ENCODE measurements at regions not wholly inside any gene's neighbourhood (a gene's known extent, or its start where the extent isn't known, plus 50 kb on each side); places are given as distances from the start of the nearest gene placed in this dataset.

DNA sequence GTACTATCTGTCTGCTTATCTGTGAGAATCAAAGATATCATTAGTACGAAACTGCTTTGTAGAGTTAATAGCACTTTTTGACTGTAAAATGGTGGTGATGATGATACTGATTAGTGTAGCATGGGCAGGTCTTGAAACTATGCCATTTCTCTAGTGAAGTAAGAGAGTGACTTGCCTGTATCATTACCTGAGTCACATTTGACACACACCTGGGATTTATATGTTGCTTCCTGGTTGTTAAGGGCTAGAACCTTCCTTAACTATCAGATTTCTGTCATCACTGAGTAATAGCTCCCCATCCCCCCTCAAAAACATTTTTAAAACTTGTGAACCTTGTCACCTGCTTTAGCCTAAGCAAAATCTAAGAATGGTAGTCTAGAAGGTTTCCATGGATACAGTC is 135.6 kb upstream of the RORB start:
- no peak for TF ChIP-seq CTCF (IDR thresholded peaks at IDR 0.05)
- TF ChIP-seq POLR2A (IDR thresholded peaks at IDR 0.05), result no peak

Data from heart left ventricle (tissue), 13 donors.